Astrocyte (in vitro differentiated cells and primary cell): ENCODE measurements at regions not wholly inside any gene's neighbourhood (a gene's known extent, or its start where the extent isn't known, plus 50 kb on each side); places are given as distances from the start of the nearest gene placed in this dataset.
"Not testable (repeated sequence)": the region's sequence is repeated elsewhere in the genome, so short reads cannot be mapped to it uniquely, and the experiment has no call there.

Experiments
- DNase-seq: peaks from one replicate; pipeline ENCODE4 v3.0.0-alpha.2; 2010; ENCODE audit warnings: low read depth
- FAIRE-seq: peaks from 2 replicates; lab custom pipeline; 2011; peaks lifted over from hg19 to GRCh38; lab: Jason Lieb, UNC
- H2AFZ ChIP-seq: 2 replicates; pipeline ENCODE4 v1.6.0; 2012; ENCODE audit warnings: low read depth, low read length, inconsistent platforms
- H3K27ac ChIP-seq: 2 replicates; pipeline ENCODE4 v1.5.1; 2011; ENCODE audit warnings: low read depth, low read length, inconsistent platforms
- H3K27me3 ChIP-seq: 2 replicates; pipeline ENCODE4 v1.6.0; 2011; ENCODE audit warnings: low read length, inconsistent platforms; ENCODE audit not compliant: insufficient read depth
- H3K36me3 ChIP-seq: 2 replicates; pipeline ENCODE4 v1.5.1; 2011; ENCODE audit warnings: low read length, inconsistent platforms; ENCODE audit not compliant: insufficient read depth
- H3K4me1 ChIP-seq: 2 replicates; pipeline ENCODE4 v1.5.1; 2011; ENCODE audit warnings: low read length, inconsistent platforms; ENCODE audit not compliant: insufficient read depth
- H3K4me2 ChIP-seq: 2 replicates; pipeline ENCODE4 v1.6.0; 2012; ENCODE audit warnings: low read length, inconsistent platforms
- H3K4me3 ChIP-seq: 2 replicates; pipeline ENCODE4 v1.5.1; 2011; ENCODE audit warnings: low read depth, mild to moderate bottlenecking, low read length, inconsistent platforms; ENCODE audit not compliant: insufficient read depth
- H3K79me2 ChIP-seq: 2 replicates; pipeline ENCODE4 v1.6.0; 2012; ENCODE audit warnings: mild to moderate bottlenecking, low read length, inconsistent platforms; ENCODE audit not compliant: insufficient read depth
- H3K9ac ChIP-seq: 2 replicates; pipeline ENCODE4 v1.6.0; 2012; ENCODE audit warnings: mild to moderate bottlenecking, low read length, inconsistent platforms
- H3K9me3 ChIP-seq: 2 replicates; pipeline ENCODE4 v1.5.1; 2012; ENCODE audit warnings: low read depth, mild to moderate bottlenecking, low read length, inconsistent platforms; ENCODE audit not compliant: insufficient read depth
- H4K20me1 ChIP-seq: 2 replicates; pipeline ENCODE4 v1.6.0; 2012; ENCODE audit warnings: low read length, inconsistent platforms; ENCODE audit not compliant: insufficient read depth
- H3K27ac Mint-ChIP-seq: one replicate; pipeline ENCODE4 v1.8.0; 2021; ENCODE audit warnings: mild to moderate bottlenecking, mixed read lengths; ENCODE audit not compliant: unreplicated experiment
- H3K27me3 Mint-ChIP-seq: one replicate; pipeline ENCODE4 v1.8.0; 2021; ENCODE audit warnings: low read depth, mixed read lengths; ENCODE audit not compliant: unreplicated experiment
- H3K36me3 Mint-ChIP-seq: one replicate; pipeline ENCODE4 v1.8.0; 2021; ENCODE audit warnings: low read depth, mixed read lengths; ENCODE audit not compliant: unreplicated experiment
- H3K4me1 Mint-ChIP-seq: one replicate; pipeline ENCODE4 v1.8.0; 2021; ENCODE audit warnings: low read depth, mixed read lengths; ENCODE audit not compliant: unreplicated experiment
- H3K4me3 Mint-ChIP-seq: one replicate; pipeline ENCODE4 v1.8.0; 2021; ENCODE audit warnings: mild to moderate bottlenecking, moderate library complexity, mixed read lengths; ENCODE audit not compliant: unreplicated experiment
- H3K9me3 Mint-ChIP-seq: one replicate; pipeline ENCODE4 v1.8.0; 2021; ENCODE audit warnings: mild to moderate bottlenecking, mixed read lengths; ENCODE audit not compliant: unreplicated experiment
- CTCF ChIP-seq: IDR thresholded peaks from 2 replicates; pipeline ENCODE4 v1.5.1; 2011; ENCODE audit warnings: low read depth, mild to moderate bottlenecking, inconsistent platforms, low read length, moderate library complexity; ENCODE audit not compliant: insufficient read depth
- EZH2 ChIP-seq: IDR thresholded peaks from 2 replicates; pipeline ENCODE4 v1.6.1; 2012; ENCODE audit warnings: mild to moderate bottlenecking, low read length, inconsistent platforms; ENCODE audit not compliant: insufficient read depth

- Histone ChIP-seq H3K4me1 (no peaks in the 10 kb centered on the region), H3K27me3 (no peaks in the 10 kb centered on the region), H3K27ac (no peak overlapping the region), H3K9me3 (no peaks in the 10 kb centered on the region), H3K4me2 (no peak overlapping the region), H4K20me1 (no peaks in the 10 kb centered on the region), H3K79me2 (no peaks in the 10 kb centered on the region), H3K4me3 (no peak overlapping the region), H2AFZ (no peak overlapping the region), H3K36me3 (no peaks in the 10 kb centered on the region), H3K9ac (no peak overlapping the region)
- Mint-ChIP-seq H3K4me1 (no peaks in the 10 kb centered on the region), H3K27ac (no peak overlapping the region), H3K27me3 (peaks cover 15% of the 10 kb centered on the region), H3K9me3 (no peaks in the 10 kb centered on the region), H3K4me3 (no peak overlapping the region), H3K36me3 (no peaks in the 10 kb centered on the region)
- TF ChIP-seq EZH2, result no peak
- TF ChIP-seq CTCF, result no peak
- no peak for FAIRE-seq
- DNase-seq, result peak; percentile 1
Observed at GRCh38 chr16:51231702-51232101, 80.6 kb upstream of the SALL1 start.

- not testable (repeated sequence) for H3K4me3 Mint-ChIP-seq, DNase-seq, H3K79me2 ChIP-seq, H3K27me3 Mint-ChIP-seq, H3K9me3 ChIP-seq, H3K27ac Mint-ChIP-seq, H3K36me3 ChIP-seq, H4K20me1 ChIP-seq, H3K36me3 Mint-ChIP-seq, H3K9me3 Mint-ChIP-seq, H3K4me3 ChIP-seq, H3K4me1 ChIP-seq, H3K27ac ChIP-seq, H3K27me3 ChIP-seq, H2AFZ ChIP-seq, H3K4me2 ChIP-seq, H3K4me1 Mint-ChIP-seq, H3K9ac ChIP-seq, FAIRE-seq
Observed at GRCh38 chr16:51230035-51230434, 79.0 kb upstream of the SALL1 start.

- FAIRE-seq, result no peak
- no peaks in the 10 kb centered on the region for H3K4me1 ChIP-seq
- Mint-ChIP-seq H3K27ac (no peak overlapping the region), H3K9me3 (no peaks in the 10 kb centered on the region), H3K27me3 (peaks cover 3% of the 10 kb centered on the region), H3K4me1 (no peaks in the 10 kb centered on the region), H3K36me3 (no peaks in the 10 kb centered on the region), H3K4me3 (no peak overlapping the region)
- H3K9ac ChIP-seq, result no peak overlapping the region
- H3K4me3 ChIP-seq, result no peak overlapping the region
- H3K4me2 ChIP-seq, result no peak overlapping the region
- no peaks in the 10 kb centered on the region for H3K27me3 ChIP-seq
- H3K9me3 ChIP-seq, result no peaks in the 10 kb centered on the region
- no peak for DNase-seq
- no peak overlapping the region for H3K27ac ChIP-seq
- H4K20me1 ChIP-seq, result no peaks in the 10 kb centered on the region
- no peaks in the 10 kb centered on the region for H3K36me3 ChIP-seq
- no peaks in the 10 kb centered on the region for H3K79me2 ChIP-seq
- H2AFZ ChIP-seq, result no peak overlapping the region
- TF ChIP-seq CTCF (no peak), EZH2 (no peak)
Observed at GRCh38 chr16:51228097-51228659, 77.1 kb upstream of the SALL1 start.
